Muscle layer of duodenum (tissue), 2 donors: ENCODE measurements at regions not wholly inside any gene's neighbourhood (a gene's known extent, or its start where the extent isn't known, plus 50 kb on each side); places are given as distances from the start of the nearest gene placed in this dataset.

ENCODE experiments used
- H3K27ac ChIP-seq: one replicate; pipeline ENCODE4 v1.7.0; 2013; ENCODE audit warnings: mild to moderate bottlenecking, low read length
- H3K27me3 ChIP-seq: one replicate; pipeline ENCODE4 v1.7.0; 2013; ENCODE audit warnings: low read depth, mild to moderate bottlenecking, control low read depth, low read length
- H3K36me3 ChIP-seq, 2 donors: one replicate each; pipeline ENCODE4 v1.7.0; 2013; ENCODE audit warnings: low read length in 2 of 2, control low read depth in 1 of 2, mild to moderate bottlenecking in 1 of 2; ENCODE audit not compliant: insufficient read depth in 2 of 2, control insufficient read depth in 1 of 2
- H3K4me1 ChIP-seq, 2 donors: one replicate each; pipeline ENCODE4 v1.7.0; 2013; ENCODE audit warnings: low read length in 2 of 2, mild to moderate bottlenecking in 2 of 2, control low read depth in 1 of 2, moderate library complexity in 1 of 2; ENCODE audit not compliant: insufficient read depth in 2 of 2, control insufficient read depth in 1 of 2
- H3K4me3 ChIP-seq, 2 donors: one replicate each; pipeline ENCODE4 v1.7.0; 2013; ENCODE audit warnings: low read length in 2 of 2, low read depth in 1 of 2, mild to moderate bottlenecking in 1 of 2
- H3K9me3 ChIP-seq, 2 donors: one replicate each; pipeline ENCODE4 v1.7.0; 2013; ENCODE audit warnings: low read length in 2 of 2, control low read depth in 1 of 2, mild to moderate bottlenecking in 1 of 2; ENCODE audit not compliant: control insufficient read depth in 1 of 2
- donor health status: healthy.

DNA sequence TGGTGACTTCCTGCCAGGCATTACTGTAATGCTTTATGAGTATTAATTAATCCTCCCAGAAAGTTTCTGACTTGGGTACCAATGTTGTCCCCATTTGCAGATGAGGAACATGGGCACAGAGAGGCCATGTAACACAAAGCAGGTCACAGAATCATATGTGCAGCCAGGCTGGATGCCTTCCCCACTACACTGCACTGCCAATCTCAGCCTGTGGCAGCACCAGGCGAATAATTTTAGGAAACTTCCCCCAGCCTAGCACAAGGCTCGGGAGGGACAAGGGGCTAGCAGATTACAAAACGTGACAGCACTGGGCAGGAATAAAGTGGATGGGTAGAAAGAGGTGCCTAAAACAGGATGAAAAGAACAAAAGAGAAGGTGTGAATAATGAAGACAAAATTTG lies 331.7 kb upstream of the PROX1 start:
- Histone ChIP-seq H3K36me3 (no peaks in the 10 kb centered on the region), H3K27ac (no peak overlapping the region), H3K4me3 (no peak overlapping the region), H3K9me3 (no peaks in the 10 kb centered on the region), H3K4me1 (no peaks in the 10 kb centered on the region), H3K27me3 (no peaks in the 10 kb centered on the region)

GRCh38 chr1:213656503-213656902 lies 331.3 kb upstream of the PROX1 start:
- Histone ChIP-seq H3K4me3 (no peak overlapping the region), H3K27ac (no peak overlapping the region), H3K4me1 (no peaks in the 10 kb centered on the region), H3K27me3 (no peaks in the 10 kb centered on the region), H3K36me3 (no peaks in the 10 kb centered on the region), H3K9me3 (no peaks in the 10 kb centered on the region)

DNA sequence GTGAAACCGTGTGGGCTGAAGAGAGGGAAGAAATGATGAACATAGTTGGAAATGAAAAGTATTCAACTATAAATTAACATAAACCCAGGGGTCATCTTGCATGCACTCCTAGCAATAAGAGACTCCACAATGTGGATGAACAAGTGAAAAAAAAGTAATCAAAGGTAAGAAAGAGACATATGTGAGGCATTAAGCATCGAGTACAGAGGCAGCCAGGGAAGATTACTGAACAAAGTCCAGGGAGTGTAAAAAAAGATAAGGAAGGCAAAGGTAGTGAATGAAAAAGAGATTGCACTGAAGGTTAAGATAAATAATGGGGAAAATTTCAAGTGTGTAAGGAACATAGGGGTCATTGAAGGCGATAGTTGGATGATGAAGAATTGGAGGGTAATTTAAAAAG lies 330.8 kb upstream of the PROX1 start:
- Histone ChIP-seq H3K4me1 (no peaks in the 10 kb centered on the region), H3K27ac (no peak overlapping the region), H3K4me3 (no peak overlapping the region), H3K9me3 (no peaks in the 10 kb centered on the region), H3K36me3 (no peaks in the 10 kb centered on the region), H3K27me3 (no peaks in the 10 kb centered on the region)

DNA sequence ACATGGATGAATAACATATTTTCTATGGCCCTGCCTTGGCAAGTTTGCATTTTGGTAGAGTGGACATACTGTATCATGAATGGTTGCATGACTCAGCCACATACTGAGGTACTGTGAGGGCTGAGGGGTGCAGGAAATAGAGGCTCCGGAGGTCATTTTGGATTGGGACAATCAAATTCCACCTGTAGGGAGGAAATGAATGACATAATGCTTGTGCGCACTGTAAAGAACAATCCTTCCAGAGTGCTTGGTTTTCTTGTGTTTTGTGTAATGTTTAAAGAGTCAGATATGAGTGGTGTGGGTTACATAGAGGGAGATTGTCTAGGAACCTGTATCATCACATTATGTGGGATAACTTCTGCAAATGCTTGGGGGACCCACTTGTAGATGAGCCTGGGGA lies 329.9 kb upstream of the PROX1 start:
- no peaks in the 10 kb centered on the region for H3K4me1 ChIP-seq
- no peak overlapping the region for H3K4me3 ChIP-seq
- H3K27me3 ChIP-seq: no peaks in the 10 kb centered on the region
- H3K9me3 ChIP-seq: no peaks in the 10 kb centered on the region
- H3K36me3 ChIP-seq: no peaks in the 10 kb centered on the region
- H3K27ac ChIP-seq: no peak overlapping the region

GRCh38 chr1:213658457-213658856 lies 329.3 kb upstream of the PROX1 start:
- H3K9me3 ChIP-seq: no peaks in the 10 kb centered on the region
- no peaks in the 10 kb centered on the region for H3K27me3 ChIP-seq
- no peaks in the 10 kb centered on the region for H3K4me1 ChIP-seq
- H3K36me3 ChIP-seq: no peaks in the 10 kb centered on the region
- no peak overlapping the region for H3K27ac ChIP-seq
- no peak overlapping the region for H3K4me3 ChIP-seq

DNA sequence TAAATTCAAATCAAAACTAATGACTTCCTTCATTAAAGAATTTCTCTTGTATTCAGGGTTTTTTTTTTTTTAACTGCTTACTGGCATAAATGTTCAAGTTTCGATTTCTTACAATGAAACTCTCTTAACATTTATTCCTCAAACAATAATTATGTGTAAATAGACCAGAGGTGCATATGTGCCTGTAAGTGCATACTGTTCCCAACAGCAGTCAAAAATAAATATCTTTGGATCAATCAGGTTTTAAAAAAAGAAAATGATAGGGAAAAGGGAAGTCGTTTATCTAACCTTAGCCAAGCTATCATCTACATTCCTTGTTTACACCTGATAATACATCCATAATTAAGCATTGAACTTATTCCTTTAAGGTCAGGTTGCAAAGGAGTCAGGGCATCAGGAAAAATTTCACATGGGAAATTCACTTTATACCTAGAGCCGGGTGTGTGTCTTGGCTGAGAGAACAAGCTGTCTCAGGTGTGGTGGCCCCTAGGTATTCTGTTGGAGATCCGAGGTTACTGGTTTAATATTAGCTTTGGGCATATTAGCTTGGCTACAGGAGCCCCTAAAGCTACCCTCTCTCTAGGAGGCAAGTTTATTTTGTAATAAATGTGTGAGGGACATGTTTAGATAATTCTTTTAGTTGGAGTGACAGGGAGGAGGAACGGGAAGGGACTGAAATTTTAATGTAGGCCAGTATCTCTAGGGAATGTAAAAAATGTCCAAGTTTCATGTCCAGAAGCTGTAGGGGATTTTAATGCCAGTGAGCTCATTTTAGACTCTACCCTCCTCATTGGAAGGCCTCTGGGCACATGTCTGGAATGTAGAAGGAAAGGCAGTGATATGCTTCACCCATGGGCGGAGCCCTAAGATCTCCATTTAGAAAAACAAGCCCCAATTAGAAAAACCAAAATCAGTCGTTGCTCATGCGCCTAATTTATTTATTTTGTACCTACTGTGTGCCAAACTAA lies 327.9 kb upstream of the PROX1 start:
- Histone ChIP-seq H3K36me3 (no peaks in the 10 kb centered on the region), H3K27me3 (no peaks in the 10 kb centered on the region), H3K4me1 (no peaks in the 10 kb centered on the region), H3K9me3 (no peaks in the 10 kb centered on the region), H3K4me3 (no peak overlapping the region), H3K27ac (no peak overlapping the region)

GRCh38 chr1:213661302-213661701 lies 326.5 kb upstream of the PROX1 start:
- no peaks in the 10 kb centered on the region for H3K36me3 ChIP-seq
- H3K9me3 ChIP-seq: no peaks in the 10 kb centered on the region
- H3K27ac ChIP-seq: no peak overlapping the region
- H3K4me3 ChIP-seq: no peak overlapping the region
- no peaks in the 10 kb centered on the region for H3K4me1 ChIP-seq
- no peaks in the 10 kb centered on the region for H3K27me3 ChIP-seq

- Histone ChIP-seq H3K27ac (no peak overlapping the region), H3K4me1 (no peaks in the 10 kb centered on the region), H3K9me3 (no peaks in the 10 kb centered on the region), H3K27me3 (no peaks in the 10 kb centered on the region), H3K36me3 (no peaks in the 10 kb centered on the region), H3K4me3 (no peak overlapping the region)
These were observed 321.7 kb upstream of the PROX1 start for GRCh38 chr1:213666113-213666512.

GRCh38 chr1:213666922-213667321 lies 320.9 kb upstream of the PROX1 start:
- no peak overlapping the region for H3K27ac ChIP-seq
- no peaks in the 10 kb centered on the region for H3K36me3 ChIP-seq
- H3K4me1 ChIP-seq: no peaks in the 10 kb centered on the region
- H3K9me3 ChIP-seq: no peaks in the 10 kb centered on the region
- H3K4me3 ChIP-seq: no peak overlapping the region
- no peaks in the 10 kb centered on the region for H3K27me3 ChIP-seq

DNA sequence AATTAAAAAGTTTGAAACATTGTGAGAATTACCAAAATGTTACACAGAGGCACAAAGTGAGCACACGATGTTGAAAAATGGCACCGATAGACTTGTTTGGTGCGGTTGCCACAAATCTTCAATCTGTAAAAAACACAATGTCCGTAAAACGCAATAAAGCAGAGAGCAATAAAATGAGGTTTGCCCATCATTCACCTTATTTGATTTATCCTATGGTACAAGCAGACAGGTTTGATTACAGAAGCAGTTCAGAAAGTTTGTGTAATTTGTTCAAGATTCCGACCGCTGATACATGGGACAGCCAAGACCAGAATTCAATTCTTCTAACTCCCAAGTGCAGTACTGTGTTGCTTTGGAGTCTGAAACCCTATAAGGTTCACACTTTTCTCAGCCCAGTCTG lies 318.3 kb upstream of the PROX1 start:
- H3K9me3 ChIP-seq: no peaks in the 10 kb centered on the region
- H3K4me1 ChIP-seq: no peaks in the 10 kb centered on the region
- H3K27me3 ChIP-seq: no peaks in the 10 kb centered on the region
- no peak overlapping the region for H3K4me3 ChIP-seq
- H3K27ac ChIP-seq: no peak overlapping the region
- no peaks in the 10 kb centered on the region for H3K36me3 ChIP-seq

GRCh38 chr1:213669964-213670691 lies 317.6 kb upstream of the PROX1 start:
- Histone ChIP-seq H3K27ac (no peak overlapping the region), H3K4me3 (no peak overlapping the region), H3K9me3 (no peaks in the 10 kb centered on the region), H3K4me1 (no peaks in the 10 kb centered on the region), H3K27me3 (no peaks in the 10 kb centered on the region), H3K36me3 (no peaks in the 10 kb centered on the region)
